SKM-1 (cell line): ENCODE measurements at regions not wholly inside any gene's neighbourhood (a gene's known extent, or its start where the extent isn't known, plus 50 kb on each side); places are given as distances from the start of the nearest gene placed in this dataset.
"Not testable (repeated sequence)": the region's sequence is repeated elsewhere in the genome, so short reads cannot be mapped to it uniquely, and the experiment has no call there.

Experiments
- DNase-seq: peaks from one replicate; lab custom pipeline; 2025; ENCODE audit not compliant: unreplicated experiment; lab: John Stamatoyannopoulos, UW

GRCh38 chr2:104975851-104976250, 62.0 kb upstream of the MRPS9 start:
- no peak for DNase-seq

GRCh38 chr2:104976603-104977120, 61.2 kb upstream of the MRPS9 start:
- DNase-seq: peak; percentile 55

GRCh38 chr2:104977958-104978357, 59.9 kb upstream of the MRPS9 start:
- DNase-seq: no peak

GRCh38 chr2:104979786-104980185, 58.1 kb upstream of the MRPS9 start:
- DNase-seq: not testable (repeated sequence)

- no peak for DNase-seq
Measured at GRCh38 chr2:104982111-104982510, 55.8 kb upstream of the MRPS9 start.
